Loucy (cell line): ENCODE measurements at regions not wholly inside any gene's neighbourhood (a gene's known extent, or its start where the extent isn't known, plus 50 kb on each side); places are given as distances from the start of the nearest gene placed in this dataset.

ENCODE experiments used
- H2AFZ ChIP-seq: fragments of 200-600 bp; sonication (generic); 2 replicates; pipeline ENCODE4 v1.6.0; 2016; ENCODE audit warnings: antibody characterized with exemption, mild to moderate bottlenecking, low read length, moderate library complexity
- H3F3A ChIP-seq: fragments of 200-600 bp; 2 replicates; pipeline ENCODE4 v1.6.0; 2016; ENCODE audit warnings: antibody characterized with exemption, low read depth, mild to moderate bottlenecking
- H3K27me3 ChIP-seq: fragments of 200-600 bp; sonication (generic); 2 replicates; pipeline ENCODE4 v1.6.1; 2014; ENCODE audit warnings: low read length, mild to moderate bottlenecking; ENCODE audit not compliant: insufficient read depth, poor library complexity, severe bottlenecking
- H3K36me3 ChIP-seq: fragments of 200-600 bp; sonication (generic); 2 replicates; pipeline ENCODE4 v1.6.1; 2016; ENCODE audit warnings: low read length; ENCODE audit not compliant: insufficient read depth
- H3K4me1 ChIP-seq: fragments of 200-600 bp; sonication (generic); 2 replicates; pipeline ENCODE4 v1.5.1; 2014; ENCODE audit warnings: low read length, mild to moderate bottlenecking; ENCODE audit not compliant: insufficient read depth, poor library complexity, severe bottlenecking
- H3K4me2 ChIP-seq: fragments of 200-600 bp; sonication (generic); 2 replicates; pipeline ENCODE4 v1.6.0; 2014; ENCODE audit warnings: antibody characterized with exemption, low read length, low read depth, mild to moderate bottlenecking; ENCODE audit not compliant: poor library complexity, severe bottlenecking
- H3K4me3 ChIP-seq: fragments of 200-600 bp; sonication (generic); 2 replicates; pipeline ENCODE4 v1.5.1; 2014; ENCODE audit warnings: low read length, mild to moderate bottlenecking, mixed read lengths; ENCODE audit not compliant: poor library complexity, severe bottlenecking
- H3K79me2 ChIP-seq: fragments of 200-600 bp; sonication (generic); 2 replicates; pipeline ENCODE4 v1.6.1; 2014; ENCODE audit warnings: low read length; ENCODE audit not compliant: insufficient read depth
- H3K9ac ChIP-seq: fragments of 200-600 bp; sonication (generic); 2 replicates; pipeline ENCODE4 v1.6.0; 2014; ENCODE audit warnings: mild to moderate bottlenecking, low read depth, low read length, moderate library complexity; ENCODE audit not compliant: poor library complexity, severe bottlenecking
- H3K9me2 ChIP-seq: fragments of 200-600 bp; sonication (generic); replicated peaks from 2 replicates; pipeline ENCODE4 v1.6.1; 2016; ENCODE audit warnings: low read depth, low read length, mixed read lengths
- H3K9me3 ChIP-seq: fragments of 200-600 bp; sonication (generic); 2 replicates; pipeline ENCODE4 v1.6.1; 2014; ENCODE audit warnings: mild to moderate bottlenecking, antibody characterized with exemption, low read length, low read depth; ENCODE audit not compliant: insufficient read depth
- H4K20me1 ChIP-seq: fragments of 200-600 bp; sonication (generic); 2 replicates; pipeline ENCODE4 v1.6.0; 2014; ENCODE audit warnings: antibody characterized with exemption, low read length, mild to moderate bottlenecking; ENCODE audit not compliant: insufficient read depth, poor library complexity, severe bottlenecking
- EZH2phosphoT487 ChIP-seq: fragments of 200-600 bp; IDR thresholded peaks from 2 replicates; pipeline ENCODE4 v1.6.1; 2018; ENCODE audit warnings: antibody characterized with exemption, mild to moderate bottlenecking, moderate library complexity, borderline replicate concordance
- TF ChIP-seq, protein P1 (sequence below): fragments of 200-600 bp; sonication (generic); conservative IDR thresholded peaks from 2 replicates; pipeline ENCODE4 v1.5.1; 2014; ENCODE audit warnings: mild to moderate bottlenecking, antibody characterized with exemption, low read length

DNA sequence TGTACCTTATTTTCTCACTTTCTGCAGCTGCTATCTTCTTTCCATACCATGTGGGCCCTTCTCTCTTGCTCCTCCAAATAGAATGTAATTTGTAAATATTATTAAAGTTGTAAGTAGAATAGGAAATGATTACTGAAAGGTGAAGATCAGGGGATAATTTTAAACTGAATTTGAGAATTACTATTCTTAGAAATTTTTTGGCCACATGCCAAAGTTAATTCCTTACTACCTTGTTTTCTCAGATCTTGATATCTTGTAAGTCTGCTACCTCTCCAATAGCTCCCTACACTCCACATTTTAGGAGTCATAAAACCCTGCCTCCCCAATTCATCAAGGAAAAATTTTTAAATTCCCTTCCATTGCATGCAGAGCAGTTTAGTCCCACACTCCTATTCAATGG is 442.7 kb downstream of the SATB2 start:
- H2AFZ ChIP-seq: no peak overlapping the region
- no peak overlapping the region for H3K4me2 ChIP-seq
- peaks cover 5% of the 10 kb centered on the region for H3K4me1 ChIP-seq
- H3K4me3 ChIP-seq: no peak overlapping the region
- H3K9me2 ChIP-seq: no peaks in the 10 kb centered on the region
- no peaks in the 10 kb centered on the region for H4K20me1 ChIP-seq
- no peak overlapping the region for H3K9ac ChIP-seq
- no peaks in the 10 kb centered on the region for H3K79me2 ChIP-seq
- H3F3A ChIP-seq: no peaks in the 10 kb centered on the region
- no peaks in the 10 kb centered on the region for H3K9me3 ChIP-seq
- no peaks in the 10 kb centered on the region for H3K27me3 ChIP-seq
- TF ChIP-seq, protein P1, sequence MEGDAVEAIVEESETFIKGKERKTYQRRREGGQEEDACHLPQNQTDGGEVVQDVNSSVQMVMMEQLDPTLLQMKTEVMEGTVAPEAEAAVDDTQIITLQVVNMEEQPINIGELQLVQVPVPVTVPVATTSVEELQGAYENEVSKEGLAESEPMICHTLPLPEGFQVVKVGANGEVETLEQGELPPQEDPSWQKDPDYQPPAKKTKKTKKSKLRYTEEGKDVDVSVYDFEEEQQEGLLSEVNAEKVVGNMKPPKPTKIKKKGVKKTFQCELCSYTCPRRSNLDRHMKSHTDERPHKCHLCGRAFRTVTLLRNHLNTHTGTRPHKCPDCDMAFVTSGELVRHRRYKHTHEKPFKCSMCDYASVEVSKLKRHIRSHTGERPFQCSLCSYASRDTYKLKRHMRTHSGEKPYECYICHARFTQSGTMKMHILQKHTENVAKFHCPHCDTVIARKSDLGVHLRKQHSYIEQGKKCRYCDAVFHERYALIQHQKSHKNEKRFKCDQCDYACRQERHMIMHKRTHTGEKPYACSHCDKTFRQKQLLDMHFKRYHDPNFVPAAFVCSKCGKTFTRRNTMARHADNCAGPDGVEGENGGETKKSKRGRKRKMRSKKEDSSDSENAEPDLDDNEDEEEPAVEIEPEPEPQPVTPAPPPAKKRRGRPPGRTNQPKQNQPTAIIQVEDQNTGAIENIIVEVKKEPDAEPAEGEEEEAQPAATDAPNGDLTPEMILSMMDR: no peak
- no peak for TF ChIP-seq EZH2phosphoT487
- no peaks in the 10 kb centered on the region for H3K36me3 ChIP-seq

DNA sequence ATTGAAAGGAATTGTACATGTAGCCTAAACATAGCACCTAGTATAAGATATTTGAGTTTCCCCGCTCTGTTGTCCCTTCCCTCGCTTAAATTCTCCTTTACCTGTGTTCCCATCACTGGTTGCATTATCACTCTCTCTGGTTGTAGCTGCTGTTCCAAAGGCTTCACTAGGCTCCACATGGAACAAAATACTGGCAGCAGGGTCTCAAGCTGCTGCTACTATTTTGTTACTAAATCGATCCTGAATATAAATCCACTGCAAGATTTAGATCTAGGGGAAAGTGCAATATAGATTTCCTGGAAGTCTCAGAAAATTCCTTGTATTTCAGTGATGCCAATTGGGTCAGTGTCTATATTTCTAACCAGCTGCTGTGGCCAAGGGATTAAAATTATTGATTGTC is 443.5 kb downstream of the SATB2 start:
- H3K9ac ChIP-seq: no peak overlapping the region
- H3K27me3 ChIP-seq: no peaks in the 10 kb centered on the region
- H4K20me1 ChIP-seq: no peaks in the 10 kb centered on the region
- no peak overlapping the region for H2AFZ ChIP-seq
- no peak overlapping the region for H3K4me3 ChIP-seq
- H3K79me2 ChIP-seq: no peaks in the 10 kb centered on the region
- H3K9me3 ChIP-seq: no peaks in the 10 kb centered on the region
- H3K36me3 ChIP-seq: no peaks in the 10 kb centered on the region
- H3F3A ChIP-seq: no peaks in the 10 kb centered on the region
- H3K4me2 ChIP-seq: no peak overlapping the region
- peaks cover 4% of the 10 kb centered on the region for H3K4me1 ChIP-seq
- no peaks in the 10 kb centered on the region for H3K9me2 ChIP-seq
- no peak for TF ChIP-seq EZH2phosphoT487
- TF ChIP-seq, protein P1: no peak

DNA sequence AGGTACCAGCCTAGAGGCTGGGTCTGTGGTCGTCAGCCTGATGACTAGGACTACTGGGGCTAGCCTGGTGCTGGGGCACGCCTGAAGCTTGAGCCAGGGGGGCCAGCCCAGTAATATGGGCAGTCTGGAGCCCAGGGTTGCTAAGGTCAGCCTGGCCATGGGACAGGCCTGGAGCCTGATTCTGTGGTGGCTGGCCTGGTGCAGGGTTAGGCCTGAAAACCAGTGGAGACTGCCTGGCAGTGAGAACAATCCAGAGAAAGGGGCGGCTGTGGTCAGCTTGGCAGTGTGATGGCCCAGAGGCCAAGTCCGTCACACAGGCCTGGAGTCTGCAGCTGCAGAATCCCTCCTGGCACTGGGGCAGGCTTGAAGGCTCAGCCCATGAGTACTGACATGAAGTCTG is 445.8 kb downstream of the SATB2 start:
- Histone ChIP-seq H4K20me1 (no peaks in the 10 kb centered on the region), H3K27me3 (no peaks in the 10 kb centered on the region), H3K9me3 (no peaks in the 10 kb centered on the region), H3K79me2 (no peaks in the 10 kb centered on the region), H3K9ac (no peak overlapping the region), H3K4me2 (no peak overlapping the region), H3K4me1 (no peaks in the 10 kb centered on the region), H3K9me2 (no peaks in the 10 kb centered on the region), H3K36me3 (no peaks in the 10 kb centered on the region), H3F3A (no peaks in the 10 kb centered on the region), H2AFZ (no peak overlapping the region), H3K4me3 (no peak overlapping the region)
- no peak for TF ChIP-seq EZH2phosphoT487
- TF ChIP-seq, protein P1: no peak
